Natural killer cell treated with Interleukin-12 subunit alpha and Interleukin-12 subunit beta and Interleukin-15 and Interleukin-18, amount 100 ng/mL, for 72 hours (primary cell): ENCODE measurements at regions not wholly inside any gene's neighbourhood (a gene's known extent, or its start where the extent isn't known, plus 50 kb on each side); places are given as distances from the start of the nearest gene placed in this dataset.

Experiments
- ATAC-seq, 2 donors: fragments of 150-1000 bp; cut with Tn5 transposase in 1 of 2; sonication (Bioruptor Pico), chemical (Tn5 transposase) in 1 of 2; 2 replicates each; pipeline ENCODE4 v1.10.0; 2021
- DNase-seq: peaks from one replicate; pipeline ENCODE4 v3.0.0; 2022; ENCODE audit warnings: low spot score
- H3K27ac Mint-ChIP-seq, 2 donors: 1 replicate in 1 of 2; 2 replicates in 1 of 2; pipeline ENCODE4 v1.8.0; 2022; ENCODE audit warnings: mixed read lengths in 2 of 2, mild to moderate bottlenecking in 1 of 2, moderate library complexity in 1 of 2
- H3K27me3 Mint-ChIP-seq, 2 donors: 1 replicate in 1 of 2; 2 replicates in 1 of 2; pipeline ENCODE4 v1.8.0; 2022; ENCODE audit warnings: mixed read lengths in 2 of 2
- H3K36me3 Mint-ChIP-seq: one replicate; pipeline ENCODE4 v1.8.0; 2022; ENCODE audit warnings: mixed read lengths
- H3K4me1 Mint-ChIP-seq, 2 donors: 1 replicate in 1 of 2; 2 replicates in 1 of 2; pipeline ENCODE4 v1.8.0; 2022; ENCODE audit warnings: low read depth in 2 of 2, mixed read lengths in 2 of 2, mild to moderate bottlenecking in 1 of 2
- H3K4me3 Mint-ChIP-seq: one replicate; pipeline ENCODE4 v1.8.0; 2022; ENCODE audit warnings: mixed read lengths
- H3K9me3 Mint-ChIP-seq: 2 replicates; pipeline ENCODE4 v1.8.0; 2022; ENCODE audit warnings: mixed read lengths

DNA sequence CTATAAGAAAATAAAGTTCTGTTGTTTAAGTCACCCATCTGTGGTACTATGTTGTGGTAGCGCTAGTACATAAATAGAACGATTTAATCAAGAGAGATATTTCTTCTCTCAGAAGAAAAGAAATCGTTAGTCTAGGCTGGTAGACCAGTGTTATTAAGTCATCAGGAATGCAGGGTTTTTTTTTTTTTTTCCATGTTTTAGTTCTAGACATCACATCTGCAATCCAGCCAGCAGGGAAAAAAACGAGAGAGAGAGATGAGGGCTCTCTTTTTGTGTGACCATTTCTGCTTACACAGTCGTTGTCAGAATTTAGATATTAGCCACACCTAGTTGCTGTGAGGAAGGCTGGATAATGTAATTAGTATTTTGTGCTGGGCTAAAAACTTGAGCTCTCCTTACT is 417.4 kb downstream of the TMA16 start:
- Mint-ChIP-seq H3K27ac (no peak overlapping the region), H3K4me3 (no peak overlapping the region), H3K27me3 (no peaks in the 10 kb centered on the region), H3K9me3 (peaks cover 5% of the 10 kb centered on the region), H3K4me1 (no peaks in the 10 kb centered on the region), H3K36me3 (no peaks in the 10 kb centered on the region)
- ATAC-seq (no peak), DNase-seq (no peak)

DNA sequence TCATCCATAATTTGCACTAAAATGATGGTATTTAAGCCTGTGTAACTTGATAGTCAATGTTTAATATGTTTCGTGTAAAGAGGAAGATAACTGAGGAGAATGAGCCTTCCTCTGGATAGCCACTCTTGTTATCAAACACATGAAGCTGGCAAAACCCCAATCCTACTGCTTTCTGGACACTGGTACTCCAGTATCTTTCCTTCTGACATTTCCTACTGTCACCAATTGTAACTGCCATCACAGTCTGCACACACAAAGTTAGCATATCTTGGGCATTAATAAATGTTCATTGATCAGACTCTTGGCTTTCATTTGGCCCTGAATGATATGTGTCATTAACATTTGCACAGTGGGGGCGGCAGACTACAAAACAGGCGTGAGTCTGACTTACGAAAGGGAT is 419.1 kb downstream of the TMA16 start:
- Mint-ChIP-seq H3K27me3 (no peaks in the 10 kb centered on the region), H3K27ac (no peak overlapping the region), H3K4me1 (no peaks in the 10 kb centered on the region), H3K4me3 (no peak overlapping the region), H3K9me3 (peaks cover 5% of the 10 kb centered on the region), H3K36me3 (no peaks in the 10 kb centered on the region)
- ATAC-seq (no peak), DNase-seq (no peak)

DNA sequence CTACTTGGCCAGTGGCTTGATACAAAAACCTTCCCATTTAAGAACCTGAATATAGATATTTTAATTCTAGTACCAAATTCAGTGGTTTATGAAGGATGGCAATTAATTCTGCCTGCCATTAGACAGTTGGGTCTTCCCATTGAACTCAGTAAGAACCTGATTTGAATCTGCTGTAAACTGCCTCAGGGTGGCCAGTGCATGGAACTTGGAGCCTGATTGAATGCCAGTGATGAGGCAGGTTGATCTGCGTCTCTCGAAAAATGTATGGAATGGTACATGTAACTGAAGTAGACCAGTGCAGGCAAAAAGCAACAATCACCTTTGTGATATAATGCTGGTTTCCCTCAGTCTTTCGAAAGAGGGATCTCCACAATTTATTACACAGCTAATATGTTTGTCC is 421.4 kb downstream of the TMA16 start:
- peaks cover 5% of the 10 kb centered on the region for H3K9me3 Mint-ChIP-seq
- H3K4me3 Mint-ChIP-seq, result no peak overlapping the region
- H3K27me3 Mint-ChIP-seq, result no peaks in the 10 kb centered on the region
- no peak overlapping the region for H3K27ac Mint-ChIP-seq
- H3K36me3 Mint-ChIP-seq, result no peaks in the 10 kb centered on the region
- ATAC-seq (no peak), DNase-seq (no peak)
- H3K4me1 Mint-ChIP-seq, result no peaks in the 10 kb centered on the region

DNA sequence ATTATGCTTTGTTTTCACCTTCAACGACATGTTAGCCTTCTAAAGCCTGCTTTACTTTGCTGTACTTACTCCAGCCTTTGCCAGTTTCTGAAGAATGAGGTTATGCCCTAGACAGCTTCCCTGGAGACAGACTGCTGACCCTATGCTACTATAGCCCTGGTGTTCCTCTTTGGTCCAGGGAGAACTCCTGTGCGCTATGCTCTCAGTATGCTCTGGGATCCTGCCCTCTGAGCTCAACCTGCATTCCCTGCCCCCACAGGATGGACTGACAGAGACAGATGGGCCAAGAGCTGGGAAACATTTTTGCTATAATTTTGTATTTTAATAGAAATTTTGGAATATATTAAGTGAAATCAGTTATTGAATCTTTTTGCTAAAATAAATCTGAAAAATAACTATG is 425.9 kb downstream of the TMA16 start:
- DNase-seq, result no peak
- Mint-ChIP-seq H3K9me3 (peaks cover 3% of the 10 kb centered on the region), H3K4me1 (no peaks in the 10 kb centered on the region), H3K36me3 (no peaks in the 10 kb centered on the region), H3K4me3 (no peak overlapping the region), H3K27ac (no peak overlapping the region), H3K27me3 (no peaks in the 10 kb centered on the region)
- ATAC-seq, result no peak

DNA sequence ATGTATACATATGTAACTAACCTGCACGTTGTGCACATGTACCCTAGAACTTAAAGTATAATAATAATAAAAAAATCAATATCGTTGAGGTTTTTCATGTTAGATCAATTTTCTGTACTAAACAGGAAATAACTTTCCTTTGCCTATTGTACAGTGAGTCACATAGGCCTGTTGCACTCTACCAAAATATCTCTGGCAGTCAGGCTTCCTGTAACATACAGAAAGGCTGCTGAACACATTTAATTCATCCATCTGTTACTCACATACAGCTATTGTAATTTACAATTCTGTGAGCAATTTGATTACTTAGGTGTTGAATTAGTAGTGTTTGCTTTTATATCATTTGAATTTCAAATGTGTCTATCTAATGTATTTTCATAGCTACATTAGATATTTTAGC is 427.8 kb downstream of the TMA16 start:
- no peak for DNase-seq
- no peak for ATAC-seq
- Mint-ChIP-seq H3K27ac (no peak overlapping the region), H3K4me1 (no peaks in the 10 kb centered on the region), H3K4me3 (no peak overlapping the region), H3K27me3 (no peaks in the 10 kb centered on the region), H3K36me3 (no peaks in the 10 kb centered on the region), H3K9me3 (peaks cover 3% of the 10 kb centered on the region)

DNA sequence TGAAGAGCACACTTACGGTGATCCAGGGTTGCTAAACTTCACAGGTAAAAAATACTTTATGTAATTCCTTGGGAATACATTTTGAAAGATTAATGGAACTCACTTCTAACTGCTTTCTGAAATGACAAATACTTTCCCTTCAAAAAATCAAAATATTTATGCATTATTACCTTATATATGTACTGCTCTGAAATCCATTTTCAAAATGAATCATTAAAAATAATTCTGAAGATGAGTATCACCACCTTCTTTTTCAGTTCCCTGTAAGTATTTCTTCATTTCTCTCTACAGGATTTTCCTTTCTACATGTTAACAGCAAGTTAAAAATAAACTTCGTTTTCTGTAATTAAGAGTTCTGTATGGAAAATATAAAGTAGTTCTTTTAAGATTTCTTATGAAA is 428.6 kb downstream of the TMA16 start:
- H3K4me3 Mint-ChIP-seq, result no peak overlapping the region

DNA sequence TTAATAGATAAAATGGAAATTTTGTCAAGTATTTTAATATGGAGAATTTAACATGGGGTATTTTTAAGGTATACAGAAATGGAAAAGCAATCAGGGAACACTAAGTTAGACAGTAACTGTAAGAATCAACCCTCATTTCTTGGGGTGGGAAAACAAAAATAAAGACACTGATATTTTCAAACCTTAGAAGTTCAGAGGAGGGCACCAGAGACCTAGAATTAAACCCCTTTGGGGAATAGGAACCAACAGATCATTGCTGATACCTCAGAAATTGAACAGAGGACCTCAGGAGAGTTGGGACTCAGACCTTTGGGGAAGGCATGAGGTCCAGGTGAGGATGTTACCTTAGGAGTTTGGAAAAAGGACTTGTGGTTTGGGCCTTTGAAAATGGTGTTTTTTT is 435.6 kb downstream of the TMA16 start:
- no peaks in the 10 kb centered on the region for H3K9me3 Mint-ChIP-seq
- no peak overlapping the region for H3K27ac Mint-ChIP-seq
- no peaks in the 10 kb centered on the region for H3K36me3 Mint-ChIP-seq
- no peaks in the 10 kb centered on the region for H3K4me1 Mint-ChIP-seq
- H3K27me3 Mint-ChIP-seq, result no peaks in the 10 kb centered on the region
- H3K4me3 Mint-ChIP-seq, result no peak overlapping the region
- ATAC-seq (no peak), DNase-seq (no peak)

More for the DNA sequence above, 428.6 kb downstream of the TMA16 start:
- no peak for DNase-seq
- ATAC-seq, result no peak
- Mint-ChIP-seq H3K27ac (no peak overlapping the region), H3K27me3 (no peaks in the 10 kb centered on the region), H3K36me3 (no peaks in the 10 kb centered on the region), H3K9me3 (peaks cover 3% of the 10 kb centered on the region), H3K4me1 (no peaks in the 10 kb centered on the region)

DNA sequence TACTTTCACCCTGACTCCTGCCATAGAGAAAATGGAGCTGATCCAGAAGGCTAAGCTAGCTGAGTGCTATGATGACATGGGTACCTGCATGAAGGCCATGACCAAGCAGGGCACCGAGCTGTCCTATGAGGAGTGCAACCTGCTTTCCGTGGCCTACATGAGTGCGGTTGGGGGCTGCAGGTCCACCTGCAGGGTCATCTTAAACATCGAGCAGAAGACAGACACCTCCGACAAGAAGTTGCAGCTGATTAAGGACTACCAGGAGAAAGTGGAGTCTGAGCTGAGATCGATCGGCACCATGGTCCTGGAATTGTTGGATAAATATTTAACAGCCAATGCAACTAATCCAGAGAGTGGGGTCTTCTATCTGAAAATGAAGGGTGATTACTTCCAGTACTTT is 438.0 kb downstream of the TMA16 start:
- Mint-ChIP-seq H3K4me3 (no peak overlapping the region), H3K27me3 (no peaks in the 10 kb centered on the region), H3K36me3 (no peaks in the 10 kb centered on the region), H3K4me1 (no peaks in the 10 kb centered on the region), H3K27ac (no peak overlapping the region), H3K9me3 (peaks cover 4% of the 10 kb centered on the region)
- no peak for ATAC-seq
- DNase-seq, result no peak

DNA sequence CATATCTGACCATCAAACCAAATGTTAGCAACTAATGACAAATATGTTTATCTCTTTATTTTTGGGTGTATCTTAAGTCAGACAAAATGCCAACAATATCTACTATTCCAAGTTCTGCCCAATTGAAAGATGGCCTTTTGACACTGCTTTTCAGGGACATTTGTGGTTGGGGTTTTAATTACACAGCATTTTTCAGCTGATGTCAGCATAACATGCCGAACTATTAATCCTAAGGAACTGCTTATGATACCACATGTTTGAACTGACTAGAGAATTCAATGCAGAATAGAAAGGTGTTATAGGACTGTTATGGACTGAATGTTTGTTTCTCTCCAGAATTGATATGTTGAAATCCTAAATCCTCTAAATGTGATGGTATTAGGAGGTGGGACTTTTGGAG is 445.1 kb downstream of the TMA16 start:
- Mint-ChIP-seq H3K9me3 (peaks cover 9% of the 10 kb centered on the region), H3K36me3 (peaks cover 5% of the 10 kb centered on the region), H3K27me3 (no peaks in the 10 kb centered on the region), H3K4me1 (no peaks in the 10 kb centered on the region), H3K4me3 (no peak overlapping the region), H3K27ac (no peak overlapping the region)
- no peak for DNase-seq
- ATAC-seq, result no peak

DNA sequence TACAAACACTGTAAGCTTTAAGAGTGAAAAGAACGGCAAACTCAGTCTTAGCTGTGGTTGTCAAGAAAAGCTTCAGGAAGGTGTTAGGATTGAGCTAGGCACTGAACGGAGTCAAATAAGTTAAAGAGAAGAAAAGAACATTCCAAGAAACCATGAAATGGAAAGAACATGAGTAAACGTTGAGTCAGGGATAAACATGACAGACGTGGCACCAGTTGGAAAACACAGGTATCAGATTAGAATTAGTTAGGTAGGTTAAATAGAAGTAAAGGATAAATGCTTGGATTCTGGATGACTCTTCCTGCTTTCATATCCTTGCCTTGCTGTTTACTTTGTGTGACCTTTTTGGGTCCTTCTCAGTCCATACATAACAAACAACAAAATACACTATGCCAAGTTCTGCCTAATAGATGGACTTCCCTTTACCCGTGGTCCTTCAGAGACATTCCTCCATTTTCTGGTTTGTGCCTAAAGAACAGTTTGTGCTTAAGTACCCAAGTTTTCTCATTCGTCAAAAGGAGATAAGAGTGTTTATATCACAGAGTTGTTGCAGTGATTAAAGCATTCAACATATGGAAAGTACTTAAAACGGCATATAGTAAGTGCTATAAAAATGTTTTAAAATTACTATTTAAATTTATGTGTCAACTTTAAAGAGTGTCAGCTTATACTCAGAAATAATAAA is 446.9 kb downstream of the TMA16 start:
- Mint-ChIP-seq H3K4me3 (no peak overlapping the region), H3K4me1 (no peaks in the 10 kb centered on the region), H3K36me3 (peaks cover 5% of the 10 kb centered on the region), H3K9me3 (peaks cover 5% of the 10 kb centered on the region), H3K27ac (no peak overlapping the region), H3K27me3 (no peaks in the 10 kb centered on the region)
- ATAC-seq (no peak), DNase-seq (no peak)

DNA sequence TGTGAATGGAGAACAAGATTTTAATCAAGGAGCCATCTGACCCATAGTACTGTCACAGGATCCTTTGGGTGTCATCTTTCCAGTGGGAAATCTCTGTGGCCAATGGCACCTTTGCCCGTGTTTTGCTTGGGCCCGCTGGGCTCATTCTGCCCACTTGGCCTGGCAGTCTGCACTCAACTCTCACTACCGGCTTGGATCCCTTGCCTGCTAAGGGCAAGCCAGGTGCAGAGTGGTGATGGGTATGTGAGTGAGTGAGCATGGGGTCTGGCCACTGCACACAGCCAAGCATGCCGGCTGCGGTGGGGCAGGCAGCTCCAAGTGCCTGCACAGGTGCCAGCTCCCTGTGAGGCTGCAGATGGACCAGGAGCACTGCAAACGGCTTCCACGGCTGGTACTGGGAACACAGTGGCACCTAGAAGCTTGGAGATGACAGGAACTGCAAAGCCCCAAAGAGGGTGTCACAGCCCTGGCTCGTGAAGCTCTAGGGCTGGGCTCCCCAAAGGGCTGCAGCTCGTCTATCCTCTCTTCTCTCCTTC is 454.5 kb downstream of the TMA16 start:
- no peak for ATAC-seq
- H3K4me3 Mint-ChIP-seq, result no peak overlapping the region
- no peaks in the 10 kb centered on the region for H3K36me3 Mint-ChIP-seq
- H3K4me1 Mint-ChIP-seq, result no peaks in the 10 kb centered on the region
- no peak overlapping the region for H3K27ac Mint-ChIP-seq
- H3K9me3 Mint-ChIP-seq, result peaks cover 10% of the 10 kb centered on the region
- no peaks in the 10 kb centered on the region for H3K27me3 Mint-ChIP-seq
- DNase-seq, result no peak

DNA sequence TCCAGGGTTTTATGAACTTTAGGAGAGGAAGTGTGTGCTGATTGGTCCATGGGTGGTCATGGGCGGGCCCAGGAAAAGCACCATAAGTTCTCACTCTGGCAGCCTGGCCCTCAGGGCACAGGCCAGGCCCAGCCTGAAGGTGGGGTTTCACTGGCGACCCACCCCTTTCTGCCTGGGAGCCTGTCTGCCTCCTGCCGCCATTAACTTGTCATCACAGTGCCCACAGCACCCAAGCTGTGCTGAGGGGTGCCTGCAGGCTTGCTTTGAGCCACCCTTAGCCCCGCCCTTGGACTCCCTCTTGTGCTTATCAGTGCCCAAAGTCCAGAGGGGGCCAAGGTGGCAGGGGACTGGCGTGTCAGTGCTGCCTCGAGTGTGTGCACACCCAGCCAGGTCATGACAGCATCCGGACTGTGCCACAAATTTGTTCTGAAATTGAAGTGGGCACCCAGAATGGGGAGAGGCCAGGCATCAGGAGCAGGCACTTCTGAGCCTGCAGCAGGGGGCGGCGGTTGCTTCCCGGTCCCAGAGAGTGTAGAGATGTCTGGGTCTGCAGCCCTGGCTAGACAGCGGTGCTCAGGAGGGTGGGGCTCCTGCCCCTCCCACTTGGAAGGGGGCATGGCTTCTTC is 455.6 kb downstream of the TMA16 start:
- Mint-ChIP-seq H3K9me3 (peaks cover 10% of the 10 kb centered on the region), H3K4me3 (no peak overlapping the region), H3K36me3 (no peaks in the 10 kb centered on the region), H3K27ac (no peak overlapping the region), H3K27me3 (no peaks in the 10 kb centered on the region), H3K4me1 (no peaks in the 10 kb centered on the region)
- ATAC-seq (peak in 1 of 2 donors; percentile 32), DNase-seq (no peak)

DNA sequence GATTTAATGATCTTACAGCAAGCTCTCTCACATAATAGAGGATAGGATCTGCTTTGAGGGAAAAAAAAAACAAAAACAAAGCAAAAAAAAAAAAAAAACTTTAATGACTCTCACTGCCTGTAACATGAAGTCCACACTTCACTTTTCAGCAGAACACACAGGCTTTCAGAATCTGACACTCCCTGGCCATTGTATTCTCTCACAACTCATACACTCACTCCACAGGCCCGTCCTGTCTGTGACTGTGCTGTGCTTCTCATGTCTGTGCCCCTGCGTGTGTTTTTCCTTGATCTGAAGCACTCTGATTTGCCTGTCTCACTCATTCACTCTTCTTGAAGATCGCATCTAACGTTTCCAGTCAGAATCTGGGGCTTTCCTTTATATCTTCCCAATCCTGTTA is 460.8 kb downstream of the TMA16 start:
- H3K4me1 Mint-ChIP-seq, result no peaks in the 10 kb centered on the region
- DNase-seq (no peak), ATAC-seq (no peak)
- H3K27me3 Mint-ChIP-seq, result no peaks in the 10 kb centered on the region
- no peak overlapping the region for H3K4me3 Mint-ChIP-seq
- H3K9me3 Mint-ChIP-seq, result peaks cover 9% of the 10 kb centered on the region
- H3K27ac Mint-ChIP-seq, result no peak overlapping the region
- no peaks in the 10 kb centered on the region for H3K36me3 Mint-ChIP-seq

DNA sequence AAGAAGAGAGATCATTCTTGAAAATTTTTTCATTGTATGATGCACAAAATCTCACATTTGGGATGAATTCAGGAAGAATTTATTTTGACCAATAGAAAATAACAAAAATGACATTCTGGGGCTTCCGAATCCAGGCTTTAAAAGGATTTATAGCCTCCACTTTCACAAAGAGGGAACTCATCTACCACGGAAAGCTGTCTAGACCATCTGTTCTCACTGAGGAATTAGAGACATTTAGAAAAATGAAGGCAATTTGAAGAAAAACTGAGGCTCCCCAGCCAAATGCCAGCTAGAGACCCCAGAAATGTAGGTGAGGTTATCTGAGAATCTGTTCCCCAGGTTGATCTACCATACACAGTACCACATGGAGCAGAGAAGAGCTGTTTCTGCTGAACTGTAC is 464.3 kb downstream of the TMA16 start:
- Mint-ChIP-seq H3K27ac (no peak overlapping the region), H3K4me1 (no peaks in the 10 kb centered on the region), H3K27me3 (no peaks in the 10 kb centered on the region), H3K4me3 (no peak overlapping the region), H3K9me3 (peaks cover 3% of the 10 kb centered on the region), H3K36me3 (no peaks in the 10 kb centered on the region)
- DNase-seq (no peak), ATAC-seq (no peak)

DNA sequence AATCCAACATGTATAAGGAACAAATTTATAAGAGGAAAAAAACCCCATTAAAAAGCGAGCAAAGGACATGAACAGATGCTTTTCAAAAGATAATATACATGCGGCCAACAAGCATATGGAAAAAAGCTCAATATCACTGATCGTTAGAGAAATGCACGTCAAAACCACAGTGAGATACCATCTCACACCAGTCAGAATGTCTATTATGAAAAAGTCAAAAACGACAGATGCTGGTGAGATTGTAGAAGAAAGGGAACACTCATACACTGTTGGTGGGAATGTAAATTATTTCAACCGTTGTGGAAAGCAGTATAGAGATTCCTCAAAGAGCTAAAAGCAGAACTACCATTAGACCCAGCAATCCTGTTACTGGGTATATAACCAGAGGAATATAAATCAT is 465.4 kb downstream of the TMA16 start:
- Mint-ChIP-seq H3K4me3 (no peak overlapping the region), H3K27me3 (no peaks in the 10 kb centered on the region), H3K27ac (no peak overlapping the region), H3K36me3 (no peaks in the 10 kb centered on the region), H3K4me1 (no peaks in the 10 kb centered on the region), H3K9me3 (peaks cover 3% of the 10 kb centered on the region)
- ATAC-seq (no peak), DNase-seq (no peak)
